RWPE2 (cell line): ENCODE measurements at regions not wholly inside any gene's neighbourhood (a gene's known extent, or its start where the extent isn't known, plus 50 kb on each side); places are given as distances from the start of the nearest gene placed in this dataset.

Source experiments
- ATAC-seq: fragments of 200-7000 bp; cut with Tn5 transposase; 3 replicates; pipeline ENCODE4 v1.9.1; 2021; ENCODE audit warnings: low read depth
- DNase-seq: peaks from one replicate; pipeline ENCODE4 v3.0.0-alpha.2; 2020; ENCODE audit warnings: low spot score
- H3K27ac ChIP-seq: fragments of 450-650 bp; 2 replicates; pipeline ENCODE4 v1.5.1; 2017; ENCODE audit warnings: mild to moderate bottlenecking; ENCODE audit not compliant: poor library complexity, severe bottlenecking
- H3K27me3 ChIP-seq: fragments of 250-450 bp; sonication (Bioruptor Pico); 2 replicates; pipeline ENCODE4 v1.5.1; 2021; ENCODE audit warnings: mild to moderate bottlenecking, moderate library complexity; ENCODE audit not compliant: insufficient read depth, poor library complexity, severe bottlenecking
- H3K36me3 ChIP-seq: fragments of 250-450 bp; sonication (Bioruptor Pico); 2 replicates; pipeline ENCODE4 v1.5.1; 2020; ENCODE audit warnings: low read depth, mild to moderate bottlenecking, moderate library complexity
- H3K4me1 ChIP-seq: fragments of 250-450 bp; sonication (Bioruptor Pico); 2 replicates; pipeline ENCODE4 v1.5.1; 2021; ENCODE audit warnings: mild to moderate bottlenecking, moderate library complexity; ENCODE audit not compliant: insufficient read depth, poor library complexity, severe bottlenecking
- H3K4me3 ChIP-seq: fragments of 250-450 bp; sonication (Bioruptor Pico); 2 replicates; pipeline ENCODE4 v1.5.1; 2021; ENCODE audit warnings: mild to moderate bottlenecking, moderate library complexity; ENCODE audit not compliant: severe bottlenecking
- H3K9me3 ChIP-seq: fragments of 250-450 bp; sonication (Bioruptor Pico); 2 replicates; pipeline ENCODE4 v1.5.1; 2021; ENCODE audit warnings: mild to moderate bottlenecking, moderate library complexity; ENCODE audit not compliant: severe bottlenecking
- CTCF ChIP-seq: fragments of 450-650 bp; IDR thresholded peaks from one replicate; pipeline ENCODE4 v1.5.1; 2017; ENCODE audit warnings: mild to moderate bottlenecking, moderate library complexity; ENCODE audit not compliant: poor library complexity, severe bottlenecking

- DNase-seq = peak; percentile 23
- H3K27me3 ChIP-seq = peaks cover 36% of the 10 kb centered on the region
- TF ChIP-seq CTCF = no peak
These were observed 58.2 kb upstream of the ENPP7 start for GRCh38 chr17:79672496-79672895.

GRCh38 chr17:79671085-79671694 is 59.6 kb upstream of the ENPP7 start:
- Histone ChIP-seq H3K4me3 (no peak overlapping the region), H3K4me1 (no peaks in the 10 kb centered on the region), H3K27me3 (peaks cover 30% of the 10 kb centered on the region), H3K27ac (no peak overlapping the region), H3K9me3 (peaks cover 6% of the 10 kb centered on the region), H3K36me3 (no peaks in the 10 kb centered on the region)
- TF ChIP-seq CTCF = no peak
- DNase-seq = peak; percentile 39
- no peak for ATAC-seq

More at GRCh38 chr17:79672496-79672895, 58.2 kb upstream of the ENPP7 start:
- H3K27ac ChIP-seq = no peak overlapping the region
- peaks cover 6% of the 10 kb centered on the region for H3K9me3 ChIP-seq
- ATAC-seq = no peak
- H3K4me3 ChIP-seq = no peak overlapping the region
- H3K4me1 ChIP-seq = no peaks in the 10 kb centered on the region
- H3K36me3 ChIP-seq = no peaks in the 10 kb centered on the region

- no peak for TF ChIP-seq CTCF
- no peaks in the 10 kb centered on the region for H3K36me3 ChIP-seq
- peaks cover 6% of the 10 kb centered on the region for H3K9me3 ChIP-seq
- peak; percentile 51 for DNase-seq
- no peaks in the 10 kb centered on the region for H3K4me1 ChIP-seq
- ATAC-seq = no peak
- H3K4me3 ChIP-seq = no peak overlapping the region
- peaks cover 29% of the 10 kb centered on the region for H3K27me3 ChIP-seq
- no peak overlapping the region for H3K27ac ChIP-seq
These were observed 59.8 kb upstream of the RBFOX3 start for GRCh38 chr17:79670537-79671084.

GRCh38 chr17:79669861-79670260 is 59.0 kb upstream of the RBFOX3 start:
- peak; percentile 45 for DNase-seq

More at GRCh38 chr17:79669861-79670260, 59.0 kb upstream of the RBFOX3 start:
- no peak for ATAC-seq
- H3K4me3 ChIP-seq = no peak overlapping the region
- H3K4me1 ChIP-seq = no peaks in the 10 kb centered on the region
- H3K27ac ChIP-seq = no peak overlapping the region
- H3K27me3 ChIP-seq = peaks cover 28% of the 10 kb centered on the region
- H3K9me3 ChIP-seq = peaks cover 6% of the 10 kb centered on the region
- no peaks in the 10 kb centered on the region for H3K36me3 ChIP-seq
- no peak for TF ChIP-seq CTCF
